Gastroesophageal sphincter (tissue), 3 donors: ENCODE measurements at regions not wholly inside any gene's neighbourhood (a gene's known extent, or its start where the extent isn't known, plus 50 kb on each side); places are given as distances from the start of the nearest gene placed in this dataset.

Experiments
- CTCF ChIP-seq, 4 experiments: fragments of 200-600 bp in 2 of 4; fragments of 450-650 bp in 2 of 4; sonication (generic) in 1 of 4; IDR thresholded peaks; one replicate each; pipeline ENCODE4 v1.5.1; 2017 to 2019; ENCODE audit warnings: antibody characterized with exemption in 4 of 4, mild to moderate bottlenecking in 2 of 4, moderate library complexity in 2 of 4
- EP300 ChIP-seq: sonication (generic); formaldehyde crosslinking; IDR thresholded peaks from one replicate; pipeline ENCODE4 v1.6.1; 2017; ENCODE audit warnings: antibody characterized with exemption, mild to moderate bottlenecking
- POLR2A ChIP-seq, 2 donors: fragments of 450-650 bp; IDR thresholded peaks; one replicate each; pipeline ENCODE4 v1.6.1; 2017; ENCODE audit warnings: antibody characterized with exemption in 2 of 2, mild to moderate bottlenecking in 2 of 2, moderate library complexity in 1 of 2
- POLR2AphosphoS5 ChIP-seq: sonication (generic); formaldehyde crosslinking; IDR thresholded peaks from one replicate; pipeline ENCODE4 v1.6.1; 2017; ENCODE audit warnings: antibody characterized with exemption

GRCh38 chr10:123259791-123260190, 105.6 kb downstream of the BUB3 start:
- TF ChIP-seq CTCF (IDR thresholded peaks at IDR 0.05) (no peak), POLR2AphosphoS5 (no peak), POLR2A (IDR thresholded peaks at IDR 0.05) (no peak), EP300 (no peak)
